Osteocyte (in vitro differentiated cells): ENCODE measurements at regions not wholly inside any gene's neighbourhood (a gene's known extent, or its start where the extent isn't known, plus 50 kb on each side); places are given as distances from the start of the nearest gene placed in this dataset.

Source experiments
- DNase-seq: peaks from one replicate; pipeline ENCODE4 v3.0.0; 2021; ENCODE audit warnings: mixed read lengths; ENCODE audit not compliant: unreplicated experiment; ENCODE audit errors: extremely low spot score
- H3K27ac Mint-ChIP-seq: one replicate; pipeline ENCODE4 v1.8.0; 2021; ENCODE audit warnings: mild to moderate bottlenecking, mixed read lengths; ENCODE audit not compliant: unreplicated experiment
- H3K27me3 Mint-ChIP-seq: one replicate; pipeline ENCODE4 v1.8.0; 2021; ENCODE audit warnings: mixed read lengths; ENCODE audit not compliant: unreplicated experiment
- H3K36me3 Mint-ChIP-seq: one replicate; pipeline ENCODE4 v1.8.0; 2021; ENCODE audit warnings: mixed read lengths; ENCODE audit not compliant: unreplicated experiment
- H3K4me1 Mint-ChIP-seq: one replicate; pipeline ENCODE4 v1.8.0; 2021; ENCODE audit warnings: mixed read lengths; ENCODE audit not compliant: unreplicated experiment
- H3K4me3 Mint-ChIP-seq: one replicate; pipeline ENCODE4 v1.8.0; 2021; ENCODE audit warnings: mild to moderate bottlenecking, moderate library complexity, mixed read lengths; ENCODE audit not compliant: unreplicated experiment
- H3K9me3 Mint-ChIP-seq: one replicate; pipeline ENCODE4 v1.8.0; 2021; ENCODE audit warnings: mixed read lengths; ENCODE audit not compliant: unreplicated experiment
- TF ChIP-seq, protein P1 (sequence below): fragments of 200-600 bp; sonication (generic); IDR thresholded peaks from 2 replicates; pipeline ENCODE4 v1.5.0; 2021; ENCODE audit warnings: antibody characterized with exemption, mild to moderate bottlenecking, moderate library complexity

DNA sequence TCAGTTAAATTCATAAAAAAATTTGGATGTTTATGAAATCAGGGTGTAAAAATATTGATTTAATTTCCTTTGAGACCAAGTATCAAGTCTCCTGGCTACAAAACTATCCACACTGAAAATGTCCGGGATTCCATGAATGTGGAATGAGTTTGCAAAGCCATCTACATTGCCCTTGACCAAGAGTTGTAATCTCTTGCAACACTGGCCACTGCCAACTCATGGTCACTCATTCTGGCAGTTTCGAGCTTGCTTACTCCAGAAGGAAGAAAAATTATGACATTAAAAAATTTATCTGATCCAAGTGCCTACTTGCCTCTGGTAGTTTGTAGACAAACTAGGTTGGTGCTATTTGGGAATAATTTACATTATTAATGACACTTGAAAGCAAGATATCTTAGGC is 84.2 kb downstream of the NPY start:
- no peak for DNase-seq
- H3K9me3 Mint-ChIP-seq: no peaks in the 10 kb centered on the region
- H3K27ac Mint-ChIP-seq: no peak overlapping the region
- TF ChIP-seq, protein P1, sequence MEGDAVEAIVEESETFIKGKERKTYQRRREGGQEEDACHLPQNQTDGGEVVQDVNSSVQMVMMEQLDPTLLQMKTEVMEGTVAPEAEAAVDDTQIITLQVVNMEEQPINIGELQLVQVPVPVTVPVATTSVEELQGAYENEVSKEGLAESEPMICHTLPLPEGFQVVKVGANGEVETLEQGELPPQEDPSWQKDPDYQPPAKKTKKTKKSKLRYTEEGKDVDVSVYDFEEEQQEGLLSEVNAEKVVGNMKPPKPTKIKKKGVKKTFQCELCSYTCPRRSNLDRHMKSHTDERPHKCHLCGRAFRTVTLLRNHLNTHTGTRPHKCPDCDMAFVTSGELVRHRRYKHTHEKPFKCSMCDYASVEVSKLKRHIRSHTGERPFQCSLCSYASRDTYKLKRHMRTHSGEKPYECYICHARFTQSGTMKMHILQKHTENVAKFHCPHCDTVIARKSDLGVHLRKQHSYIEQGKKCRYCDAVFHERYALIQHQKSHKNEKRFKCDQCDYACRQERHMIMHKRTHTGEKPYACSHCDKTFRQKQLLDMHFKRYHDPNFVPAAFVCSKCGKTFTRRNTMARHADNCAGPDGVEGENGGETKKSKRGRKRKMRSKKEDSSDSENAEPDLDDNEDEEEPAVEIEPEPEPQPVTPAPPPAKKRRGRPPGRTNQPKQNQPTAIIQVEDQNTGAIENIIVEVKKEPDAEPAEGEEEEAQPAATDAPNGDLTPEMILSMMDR: no peak
- H3K36me3 Mint-ChIP-seq: no peaks in the 10 kb centered on the region
- no peaks in the 10 kb centered on the region for H3K4me1 Mint-ChIP-seq
- H3K4me3 Mint-ChIP-seq: no peak overlapping the region
- H3K27me3 Mint-ChIP-seq: peaks cover 5% of the 10 kb centered on the region

DNA sequence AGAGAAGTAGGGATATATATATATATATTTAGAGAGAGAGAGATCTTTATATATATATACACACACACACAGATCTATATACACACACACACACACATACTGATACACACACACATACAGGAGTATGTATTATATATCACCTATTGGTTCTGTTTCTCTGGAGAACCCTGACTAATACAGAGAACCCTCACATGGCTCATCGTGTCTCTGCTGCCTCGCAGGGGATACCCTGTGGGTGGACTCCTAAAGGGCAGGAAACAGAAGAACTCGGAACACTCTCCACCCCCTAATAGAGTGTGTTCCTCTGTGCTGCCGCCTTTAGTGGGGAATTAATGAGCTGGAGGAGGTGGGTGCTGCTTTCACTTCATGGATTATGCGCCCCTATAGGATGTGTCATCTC is 86.6 kb downstream of the NPY start:
- Mint-ChIP-seq H3K27ac (no peak overlapping the region), H3K27me3 (peaks cover 8% of the 10 kb centered on the region), H3K4me1 (no peaks in the 10 kb centered on the region), H3K4me3 (no peak overlapping the region), H3K36me3 (no peaks in the 10 kb centered on the region), H3K9me3 (no peaks in the 10 kb centered on the region)
- TF ChIP-seq, protein P1: no peak
- DNase-seq: no peak

DNA sequence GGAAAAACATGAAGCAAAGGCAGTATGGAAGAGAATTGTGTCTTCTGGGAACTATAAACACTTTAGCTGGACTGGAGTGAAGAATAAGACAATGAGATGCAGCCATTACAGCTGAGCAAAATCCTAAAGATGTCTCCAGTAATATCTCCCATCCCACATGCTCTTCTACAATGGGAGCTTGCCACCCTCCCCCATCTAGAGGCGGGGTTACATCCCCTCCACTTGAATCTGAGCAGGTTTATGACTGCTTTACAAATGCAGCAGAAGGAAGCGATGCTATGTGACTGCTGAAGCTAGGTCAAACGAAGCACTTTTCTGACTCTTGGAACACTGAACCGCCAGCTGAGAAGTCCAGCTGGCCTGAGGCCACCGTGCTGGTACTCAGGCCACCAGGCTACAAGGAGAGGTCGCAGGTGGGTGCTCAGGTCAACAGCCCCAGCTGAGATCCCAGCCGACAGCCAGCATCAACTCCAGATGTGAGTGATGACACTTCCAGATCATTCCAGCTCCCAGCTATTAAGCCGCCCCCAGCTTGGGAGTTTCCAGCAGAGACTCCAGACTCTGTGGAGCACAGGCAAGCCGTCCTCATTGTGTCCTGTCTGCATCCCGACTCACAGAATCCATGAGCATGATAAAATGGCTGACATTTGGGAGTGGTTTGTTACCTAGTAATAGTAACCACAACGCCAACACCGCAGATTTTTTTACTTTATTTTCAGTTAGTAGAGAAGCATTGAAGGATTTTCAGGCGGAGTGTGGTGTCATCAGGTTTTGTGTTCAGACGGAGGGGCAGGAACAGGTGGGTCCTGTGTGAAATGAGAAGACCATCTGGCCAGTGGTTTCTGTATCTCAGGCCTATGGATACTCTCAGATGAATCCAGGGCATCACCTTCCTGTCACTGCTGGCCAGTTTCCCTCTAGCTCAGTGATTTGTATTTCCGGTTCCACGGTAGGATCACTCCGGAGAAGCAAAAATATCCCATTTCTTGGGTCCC is 89.3 kb downstream of the NPY start:
- DNase-seq: no peak
- Mint-ChIP-seq H3K27ac (no peak overlapping the region), H3K9me3 (no peaks in the 10 kb centered on the region), H3K4me3 (no peak overlapping the region), H3K36me3 (no peaks in the 10 kb centered on the region), H3K4me1 (no peaks in the 10 kb centered on the region), H3K27me3 (peaks cover 6% of the 10 kb centered on the region)
- TF ChIP-seq, protein P1: no peak

DNA sequence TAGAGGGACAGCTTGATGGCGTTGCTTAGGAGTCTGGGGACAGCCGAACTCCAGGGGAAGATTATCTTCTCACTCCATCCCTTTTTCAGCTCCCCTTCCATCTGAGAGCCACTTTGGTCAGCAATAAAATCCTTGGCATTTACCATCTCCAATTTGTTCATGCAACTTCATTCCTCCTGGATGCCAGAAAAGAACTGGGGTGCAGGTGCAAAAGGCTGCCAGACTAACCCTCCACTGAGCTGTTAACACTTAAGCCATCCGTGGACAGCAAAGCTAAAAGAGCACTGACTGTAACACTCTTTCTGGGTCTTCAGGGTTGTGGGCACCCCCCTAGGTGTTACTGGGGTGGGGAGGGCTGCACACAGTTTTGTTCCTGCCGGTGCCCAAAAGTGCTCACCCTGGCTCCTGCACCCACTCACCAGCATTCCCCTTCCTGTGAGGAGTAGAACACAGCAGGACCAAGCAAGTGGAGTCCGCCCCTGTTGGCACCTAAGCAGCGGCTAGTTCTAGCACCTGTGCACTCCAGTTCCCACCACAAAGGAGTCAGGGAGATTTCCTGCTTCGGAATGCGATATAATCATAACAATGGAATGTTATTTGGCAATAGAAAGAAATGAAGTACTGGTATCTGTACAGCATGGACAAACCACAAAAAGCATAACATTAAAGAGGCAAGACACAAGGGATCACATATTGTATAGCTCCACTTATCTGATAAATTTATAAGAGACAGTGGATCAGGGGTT is 95.1 kb downstream of the NPY start:
- DNase-seq: no peak
- no peaks in the 10 kb centered on the region for H3K9me3 Mint-ChIP-seq

More for the DNA sequence above, 95.1 kb downstream of the NPY start:
- peaks cover 3% of the 10 kb centered on the region for H3K27me3 Mint-ChIP-seq
- no peaks in the 10 kb centered on the region for H3K4me1 Mint-ChIP-seq
- no peak overlapping the region for H3K4me3 Mint-ChIP-seq
- TF ChIP-seq, protein P1: no peak
- no peaks in the 10 kb centered on the region for H3K36me3 Mint-ChIP-seq
- no peak overlapping the region for H3K27ac Mint-ChIP-seq
